Panc1 (cell line): ENCODE measurements at regions not wholly inside any gene's neighbourhood (a gene's known extent, or its start where the extent isn't known, plus 50 kb on each side); places are given as distances from the start of the nearest gene placed in this dataset.
A peak's percentile ranks its signal among the peaks of the same experiment; 100 is the strongest.

Source experiments
- ATAC-seq: fragments of 200-7000 bp; cut with Tn5 transposase; 2 replicates; pipeline ENCODE4 v1.9.1; 2020; ENCODE audit warnings: mild to moderate bottlenecking, moderate library complexity
- BruUV-seq: library from RNA; stranded (reverse); fragments of 400-500 nt; replicated peaks from 2 replicates; lab custom pipeline; 2021; lab: Mats Ljungman, UMichigan
- CTCF ChIA-PET: fragments of 300-600 bp; sonication (Branson Sonifier 250); formaldehyde crosslinking; loops from one replicate; lab custom pipeline; 2022; ENCODE audit warnings: antibody characterized with exemption; lab: Charles Lee
- POLR2A ChIA-PET: fragments of 300-600 bp; sonication (Branson Sonifier 250); formaldehyde crosslinking; loops from one replicate; lab custom pipeline; 2022; ENCODE audit warnings: antibody characterized with exemption; lab: Charles Lee
- DNase-seq: peaks from one replicate; pipeline ENCODE4 v3.0.0-alpha.2; 2010; ENCODE audit warnings: low read depth, low spot score
- H3K27ac ChIP-seq: 2 replicates; pipeline ENCODE4 v1.5.1; 2011; ENCODE audit warnings: mild to moderate bottlenecking, low read length, inconsistent platforms
- H3K27me3 ChIP-seq: fragments of 200-500 bp; sonication (Bioruptor generic); 2 replicates; pipeline ENCODE4 v1.6.0; 2014; ENCODE audit warnings: low read length, inconsistent platforms; ENCODE audit not compliant: control insufficient read depth, insufficient read depth
- H3K36me3 ChIP-seq: fragments of 200-500 bp; sonication (Bioruptor generic); 2 replicates; pipeline ENCODE4 v1.5.1; 2014; ENCODE audit warnings: inconsistent platforms, mild to moderate bottlenecking, low read length, moderate library complexity; ENCODE audit not compliant: control insufficient read depth, insufficient read depth
- H3K4me1 ChIP-seq: 2 replicates; pipeline ENCODE4 v1.5.1; 2011; ENCODE audit warnings: inconsistent platforms, mild to moderate bottlenecking, low read length, moderate library complexity; ENCODE audit not compliant: control insufficient read depth, insufficient read depth
- H3K4me3 ChIP-seq, 2 experiments: 2 replicates each; pipeline ENCODE4 v1.5.1; 2011 to 2012; ENCODE audit warnings: low read depth in 2 of 2, low read length in 2 of 2, mild to moderate bottlenecking in 2 of 2, inconsistent platforms in 1 of 2, moderate library complexity in 1 of 2
- H3K9me3 ChIP-seq: fragments of 200-500 bp; sonication (Bioruptor generic); 2 replicates; pipeline ENCODE4 v1.5.1; 2014; ENCODE audit warnings: low read depth, mild to moderate bottlenecking, inconsistent platforms, low read length, moderate library complexity; ENCODE audit not compliant: control insufficient read depth, insufficient read depth
- CTCF ChIP-seq: fragments of 450-650 bp; IDR thresholded peaks from 2 replicates; pipeline ENCODE4 v1.5.1; 2017; ENCODE audit warnings: mild to moderate bottlenecking
- POLR2AphosphoS5 ChIP-seq: IDR thresholded peaks from 2 replicates; pipeline ENCODE4 v1.6.1; 2012; ENCODE audit warnings: mild to moderate bottlenecking, low read depth, low read length, moderate library complexity
- REST ChIP-seq, 2 experiments: IDR thresholded peaks; 2 replicates each; pipeline ENCODE4 v1.6.1; 2011 to 2012; ENCODE audit warnings: low read depth in 2 of 2, control low read depth in 1 of 2, low read length in 1 of 2, mild to moderate bottlenecking in 1 of 2, moderate library complexity in 1 of 2; ENCODE audit not compliant: insufficient read depth in 1 of 2
- SIN3A ChIP-seq: IDR thresholded peaks from 2 replicates; pipeline ENCODE4 v1.6.1; 2012; ENCODE audit warnings: low read depth, mild to moderate bottlenecking, low read length, moderate library complexity, borderline replicate concordance; ENCODE audit not compliant: insufficient read depth
- TCF7L2 ChIP-seq: IDR thresholded peaks from 2 replicates; pipeline ENCODE4 v1.6.1; 2011; ENCODE audit warnings: mild to moderate bottlenecking, low read depth, low read length, inconsistent platforms
- in situ Hi-C: cut with HindIII; loops from 2 replicates; pipeline ENCODE4 v1.10.0; 2016; ENCODE audit warnings: low sequenced_read_pairs, low pct_unique_long_range_greater_than_20kb
- intact Hi-C: fragments of 100-400 bp; cut with micrococcal nuclease; formaldehyde crosslinking; loops from one replicate; pipeline ENCODE4 v1.10.0; 2022; ENCODE audit not compliant: unreplicated experiment

- in situ Hi-C loops (no loop called here), intact Hi-C loops (no loop called here)
- Histone ChIP-seq H3K27me3 (no peaks in the 10 kb centered on the region), H3K9me3 (no peaks in the 10 kb centered on the region), H3K4me1 (no peaks in the 10 kb centered on the region), H3K4me3 (no peak overlapping the region), H3K27ac (no peak overlapping the region), H3K36me3 (no peaks in the 10 kb centered on the region)
- POLR2A ChIA-PET: no interaction called here
- ATAC-seq (no peak), DNase-seq (peak; percentile 41)
- CTCF ChIA-PET: no interaction called here
- BruUV-seq: no TSS peak
- TF ChIP-seq POLR2AphosphoS5 (no peak), CTCF (no peak), REST (IDR thresholded peaks at IDR 0.05; ENCODE audit: insufficient read depth in 1 of 2, low read depth in 2 of 2, low read length in 1 of 2) (no peak), SIN3A (no peak), TCF7L2 (no peak)
Measured at GRCh38 chr2:116719836-116720235, 1094.7 kb upstream of the DDX18 start.

GRCh38 chr2:116724550-116724949, 1089.9 kb upstream of the DDX18 start:
- in situ Hi-C loops (no loop called here), intact Hi-C loops (no loop called here)
- no peak overlapping the region for H3K4me3 ChIP-seq
- no peaks in the 10 kb centered on the region for H3K27me3 ChIP-seq
- ChIA-PET POLR2A (no interaction called here), CTCF (no interaction called here)
- TF ChIP-seq SIN3A (no peak), POLR2AphosphoS5 (no peak), TCF7L2 (no peak), CTCF (no peak), REST (IDR thresholded peaks at IDR 0.05; ENCODE audit: insufficient read depth in 1 of 2, low read depth in 2 of 2, low read length in 1 of 2) (no peak)
- no peak for DNase-seq
- no peak for ATAC-seq
- no peaks in the 10 kb centered on the region for H3K9me3 ChIP-seq
- H3K36me3 ChIP-seq: no peaks in the 10 kb centered on the region
- no peaks in the 10 kb centered on the region for H3K4me1 ChIP-seq
- H3K27ac ChIP-seq: no peak overlapping the region
- no TSS peak for BruUV-seq
